H1 (cell line): ENCODE measurements at regions not wholly inside any gene's neighbourhood (a gene's known extent, or its start where the extent isn't known, plus 50 kb on each side); places are given as distances from the start of the nearest gene placed in this dataset.

ENCODE experiments used
- CHD1 ChIP-seq: IDR thresholded peaks from 2 replicates; pipeline ENCODE4 v1.6.1; 2012; ENCODE audit warnings: low read depth, low read length, improper control_type of control experiment
- CHD2 ChIP-seq: IDR thresholded peaks from 2 replicates; pipeline ENCODE4 v1.6.1; 2012; ENCODE audit warnings: low read length, improper control_type of control experiment
- CTCF ChIP-seq, 3 experiments: IDR thresholded peaks; 1 replicate in 2 of 3; 2 replicates in 1 of 3; pipeline versions ENCODE4 v1.5.1 to v1.6.1; 2011; ENCODE audit warnings: low read length in 3 of 3, mild to moderate bottlenecking in 3 of 3, inconsistent platforms in 2 of 3, low read depth in 1 of 3, moderate library complexity in 1 of 3; ENCODE audit not compliant: insufficient read depth in 1 of 3; ENCODE audit errors: control extremely low read depth in 1 of 3
- KDM1A ChIP-seq: fragments of 200-600, 300-600 bp; sonication (generic); IDR thresholded peaks from 2 replicates; pipeline ENCODE4 v1.7.1; 2016; ENCODE audit warnings: mild to moderate bottlenecking, low read length, borderline replicate concordance
- NRF1 ChIP-seq: IDR thresholded peaks from 2 replicates; pipeline ENCODE4 v1.6.1; 2011; ENCODE audit warnings: mild to moderate bottlenecking, low read depth, low read length, improper control_type of control experiment
- POLR2A ChIP-seq, 2 experiments: IDR thresholded peaks; 1 replicate in 1 of 2; 2 replicates in 1 of 2; pipeline ENCODE4 v1.6.1; 2011; ENCODE audit warnings: low read depth in 2 of 2, low read length in 2 of 2, mild to moderate bottlenecking in 2 of 2; ENCODE audit errors: control extremely low read depth in 1 of 2
- POLR2AphosphoS5 ChIP-seq: IDR thresholded peaks from 2 replicates; pipeline ENCODE4 v1.6.1; 2011; ENCODE audit warnings: low read depth, low read length

DNA sequence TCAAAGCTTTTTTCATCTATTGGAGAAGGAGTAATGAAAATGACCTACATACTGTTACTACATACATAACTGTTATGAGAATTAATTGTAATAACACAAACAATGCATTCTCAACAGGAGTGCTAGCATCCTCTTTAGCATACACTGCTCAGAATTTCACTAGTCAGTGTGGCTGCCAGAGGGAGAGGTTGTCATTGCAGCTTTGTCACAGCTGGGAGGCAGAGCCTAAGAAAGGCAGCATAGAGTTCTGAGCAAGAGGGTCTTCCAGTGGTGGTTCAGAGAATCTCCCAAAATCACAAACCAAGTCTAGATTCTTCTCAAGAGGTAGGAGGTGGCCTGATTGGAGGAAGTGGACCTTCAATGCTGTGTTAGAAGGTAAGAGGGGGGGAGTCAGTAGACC lies 286.7 kb upstream of the CYRIA start:
- TF ChIP-seq KDM1A: no peak
- TF ChIP-seq POLR2AphosphoS5: no peak
- no peak for TF ChIP-seq NRF1
- TF ChIP-seq POLR2A (IDR thresholded peaks at IDR 0.05; ENCODE audit: control extremely low read depth in 1 of 2, low read depth in 2 of 2, low read length in 2 of 2): no peak
- no peak for TF ChIP-seq CTCF (IDR thresholded peaks at IDR 0.05; ENCODE audit: control extremely low read depth in 1 of 3, insufficient read depth in 1 of 3, low read depth in 1 of 3, low read length in 3 of 3)
- no peak for TF ChIP-seq CHD2
- no peak for TF ChIP-seq CHD1
